ENCODE measurements at regions not wholly inside any gene's neighbourhood (a gene's known extent, or its start where the extent isn't known, plus 50 kb on each side); places are given as distances from the start of the nearest gene placed in this dataset.

DNA sequence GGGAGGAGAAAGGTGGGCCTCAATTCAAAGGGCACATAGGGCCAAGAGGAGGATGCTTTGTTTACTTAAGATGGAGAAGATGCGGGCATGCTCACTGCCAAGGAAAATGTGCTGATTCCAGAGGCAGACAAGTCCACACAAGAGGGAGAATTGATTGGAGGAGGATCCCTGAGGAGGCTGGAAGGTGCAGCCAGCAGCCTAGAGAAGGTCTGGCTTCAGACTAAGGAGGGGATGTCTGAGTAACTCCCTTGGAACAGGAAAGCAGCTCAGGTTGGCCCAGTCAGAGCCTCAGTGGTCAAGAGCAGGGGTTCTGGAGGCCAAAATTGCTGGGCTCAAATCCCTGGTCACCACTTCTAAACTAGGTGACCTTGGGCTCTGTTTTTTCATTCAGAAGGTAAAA lies 265.5 kb upstream of the NCKAP5 start:
- TF ChIP-seq, protein P1, sequence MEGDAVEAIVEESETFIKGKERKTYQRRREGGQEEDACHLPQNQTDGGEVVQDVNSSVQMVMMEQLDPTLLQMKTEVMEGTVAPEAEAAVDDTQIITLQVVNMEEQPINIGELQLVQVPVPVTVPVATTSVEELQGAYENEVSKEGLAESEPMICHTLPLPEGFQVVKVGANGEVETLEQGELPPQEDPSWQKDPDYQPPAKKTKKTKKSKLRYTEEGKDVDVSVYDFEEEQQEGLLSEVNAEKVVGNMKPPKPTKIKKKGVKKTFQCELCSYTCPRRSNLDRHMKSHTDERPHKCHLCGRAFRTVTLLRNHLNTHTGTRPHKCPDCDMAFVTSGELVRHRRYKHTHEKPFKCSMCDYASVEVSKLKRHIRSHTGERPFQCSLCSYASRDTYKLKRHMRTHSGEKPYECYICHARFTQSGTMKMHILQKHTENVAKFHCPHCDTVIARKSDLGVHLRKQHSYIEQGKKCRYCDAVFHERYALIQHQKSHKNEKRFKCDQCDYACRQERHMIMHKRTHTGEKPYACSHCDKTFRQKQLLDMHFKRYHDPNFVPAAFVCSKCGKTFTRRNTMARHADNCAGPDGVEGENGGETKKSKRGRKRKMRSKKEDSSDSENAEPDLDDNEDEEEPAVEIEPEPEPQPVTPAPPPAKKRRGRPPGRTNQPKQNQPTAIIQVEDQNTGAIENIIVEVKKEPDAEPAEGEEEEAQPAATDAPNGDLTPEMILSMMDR (IDR thresholded peaks at IDR 0.05), result no peak
- TF ChIP-seq POLR2A (IDR thresholded peaks at IDR 0.05), result no peak
